ENCODE measurements at regions not wholly inside any gene's neighbourhood (a gene's known extent, or its start where the extent isn't known, plus 50 kb on each side); places are given as distances from the start of the nearest gene placed in this dataset.
"Not testable (repeated sequence)": the region's sequence is repeated elsewhere in the genome, so short reads cannot be mapped to it uniquely, and the experiment has no call there.

DNA sequence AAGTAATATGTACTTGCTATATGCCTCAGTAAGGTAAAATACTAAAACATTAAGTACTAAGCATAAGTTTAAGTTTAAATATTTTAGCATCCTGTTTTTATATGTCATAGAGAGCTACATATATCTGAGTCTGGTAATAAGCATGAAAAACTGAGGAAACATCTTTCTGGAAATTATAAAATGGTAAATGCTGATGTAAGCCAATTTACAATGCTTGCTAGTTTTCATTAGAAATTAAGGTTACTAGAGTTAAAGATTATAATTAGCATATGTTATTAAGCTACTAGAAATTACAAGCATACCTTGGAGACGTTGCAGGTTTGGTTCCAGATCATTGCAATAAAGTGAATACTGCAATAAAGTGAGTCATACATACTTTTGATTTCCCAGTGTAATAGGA lies 477.0 kb upstream of the LRRC7 start:
- Mint-ChIP-seq H3K27me3 (no peaks in the 10 kb centered on the region), H3K4me3 (no peak overlapping the region), H3K9me3 (peaks cover 0 to 35% (median 24%) of the 10 kb centered on the region in 8 donors), H3K36me3 (no peaks in the 10 kb centered on the region), H3K4me1 (no peaks in the 10 kb centered on the region), H3K27ac (no peak overlapping the region)
- Histone ChIP-seq H3K4me3 (ENCODE audit: low read length in 2 of 2) (no peak overlapping the region), H3K27me3 (ENCODE audit: insufficient read depth, low read length) (no peaks in the 10 kb centered on the region), H3K9me3 (ENCODE audit: control insufficient read depth in 1 of 2, low read length in 2 of 2) (peaks cover 0 to 4% of the 10 kb centered on the region in 2 donors), H3K27ac (ENCODE audit: low read depth, low read length) (no peak overlapping the region), H3K36me3 (ENCODE audit: insufficient read depth, low read length) (no peaks in the 10 kb centered on the region), H3K4me1 (ENCODE audit: insufficient read depth, low read length) (no peaks in the 10 kb centered on the region)
- DNase-seq, result no peak
- POLR2A ChIA-PET (ENCODE audit: partially characterized antibody), result no interaction called here
- intact Hi-C loops (cut with micrococcal nuclease), result no loop called here
- CTCF ChIA-PET (ENCODE audit: partially characterized antibody), result interaction anchor here (0.7 kb wide), 1 partner anchor 1557 kb away, joined by 3 read pairs; no protein-coding TSS in a partner anchor

DNA sequence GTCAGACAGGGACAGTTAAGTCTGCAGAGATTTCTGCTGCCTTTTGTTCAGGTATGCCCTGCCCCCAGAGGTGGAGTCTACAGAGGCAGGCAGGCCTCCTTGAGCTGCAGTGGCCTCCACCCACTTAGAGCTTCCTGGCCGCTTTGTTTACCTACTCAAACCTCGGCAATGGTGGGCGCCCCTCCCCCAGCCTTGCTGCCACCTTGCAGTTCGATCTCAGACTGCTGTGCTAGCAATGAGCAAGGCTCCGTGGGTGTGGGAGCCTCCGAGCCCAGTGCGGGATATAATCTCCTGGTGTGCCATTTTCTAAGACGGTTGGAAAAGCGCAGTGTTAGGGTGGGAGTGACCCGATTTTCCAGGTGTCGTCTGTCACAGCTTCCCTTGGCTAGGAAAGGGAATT lies 465.7 kb upstream of the LRRC7 start:
- H3K27me3 ChIP-seq (ENCODE audit: insufficient read depth, low read length); H3K36me3 ChIP-seq (ENCODE audit: insufficient read depth, low read length); intact Hi-C loops (cut with micrococcal nuclease); H3K9me3 ChIP-seq (ENCODE audit: control insufficient read depth in 1 of 2, low read length in 2 of 2); DNase-seq; H3K4me1 ChIP-seq (ENCODE audit: insufficient read depth, low read length); H3K27me3 Mint-ChIP-seq; H3K27ac Mint-ChIP-seq; H3K4me1 Mint-ChIP-seq; CTCF ChIA-PET (ENCODE audit: partially characterized antibody); H3K4me3 ChIP-seq (ENCODE audit: low read length in 2 of 2); H3K27ac ChIP-seq (ENCODE audit: low read depth, low read length); H3K36me3 Mint-ChIP-seq; POLR2A ChIA-PET (ENCODE audit: partially characterized antibody); H3K4me3 Mint-ChIP-seq: not testable (repeated sequence)
- peaks cover 0 to 29% (median 12%) of the 10 kb centered on the region in 8 donors for H3K9me3 Mint-ChIP-seq

GRCh38 chr1:69103213-69103612 lies 464.5 kb upstream of the LRRC7 start:
- POLR2A ChIA-PET (ENCODE audit: partially characterized antibody), result no interaction called here
- no peaks in the 10 kb centered on the region for H3K36me3 Mint-ChIP-seq

DNA sequence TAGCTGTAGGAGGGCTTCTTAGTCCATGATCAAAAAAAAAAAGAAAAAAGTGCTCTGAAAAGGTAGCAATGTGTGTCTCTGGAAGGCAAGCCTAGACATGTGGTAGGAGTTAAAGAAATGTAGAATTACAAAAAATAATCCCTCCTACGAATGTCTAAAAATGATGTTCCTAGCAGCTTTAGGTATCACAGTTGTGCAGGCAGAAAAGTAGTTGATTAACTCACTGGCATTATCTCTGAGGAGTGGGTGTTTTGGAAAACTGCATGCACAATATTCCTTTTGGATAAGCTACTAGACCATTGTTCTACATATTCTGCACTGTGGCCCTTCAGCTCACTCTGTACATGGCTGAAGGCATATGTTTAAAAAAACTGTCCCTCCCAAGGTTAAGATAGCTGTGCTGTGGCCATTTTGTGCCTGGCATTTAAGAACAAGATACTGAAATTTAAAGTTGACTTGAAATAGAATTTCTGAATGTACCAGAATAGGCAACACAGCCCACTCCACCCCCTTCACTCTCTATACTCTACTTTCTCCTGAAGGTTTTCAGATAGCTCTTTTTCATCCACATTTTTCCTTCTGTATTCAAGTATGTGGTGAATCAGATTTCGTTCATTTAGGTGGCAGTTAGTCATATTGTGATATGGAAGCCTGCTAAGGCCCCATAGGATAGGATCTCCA lies 463.9 kb upstream of the LRRC7 start:
- Histone ChIP-seq H3K9me3 (ENCODE audit: control insufficient read depth in 1 of 2, low read length in 2 of 2) (no peaks in the 10 kb centered on the region), H3K4me1 (ENCODE audit: insufficient read depth, low read length) (no peaks in the 10 kb centered on the region), H3K27ac (ENCODE audit: low read depth, low read length) (no peak overlapping the region), H3K27me3 (ENCODE audit: insufficient read depth, low read length) (no peaks in the 10 kb centered on the region), H3K4me3 (ENCODE audit: low read length in 2 of 2) (no peak overlapping the region), H3K36me3 (ENCODE audit: insufficient read depth, low read length) (no peaks in the 10 kb centered on the region)
- CTCF ChIA-PET (ENCODE audit: partially characterized antibody), result no interaction called here
- Mint-ChIP-seq H3K4me1 (no peaks in the 10 kb centered on the region), H3K9me3 (peaks cover 0 to 39% (median 16%) of the 10 kb centered on the region in 8 donors), H3K36me3 (no peaks in the 10 kb centered on the region), H3K27ac (no peak overlapping the region), H3K4me3 (no peak overlapping the region), H3K27me3 (no peaks in the 10 kb centered on the region)
- no peak for DNase-seq
- POLR2A ChIA-PET (ENCODE audit: partially characterized antibody), result no interaction called here
- intact Hi-C loops (cut with micrococcal nuclease), result no loop called here

More at GRCh38 chr1:69103213-69103612, 464.5 kb upstream of the LRRC7 start:
- H3K27ac Mint-ChIP-seq, result no peak overlapping the region
- intact Hi-C loops (cut with micrococcal nuclease), result no loop called here
- CTCF ChIA-PET (ENCODE audit: partially characterized antibody), result no interaction called here
- no peaks in the 10 kb centered on the region for H3K27me3 ChIP-seq (ENCODE audit: insufficient read depth, low read length)
- H3K27ac ChIP-seq (ENCODE audit: low read depth, low read length), result no peak overlapping the region
- H3K4me1 Mint-ChIP-seq, result no peaks in the 10 kb centered on the region
- H3K9me3 Mint-ChIP-seq, result peaks cover 0 to 40% (median 17%) of the 10 kb centered on the region in 8 donors
- H3K27me3 Mint-ChIP-seq, result no peaks in the 10 kb centered on the region
- H3K9me3 ChIP-seq (ENCODE audit: control insufficient read depth in 1 of 2, low read length in 2 of 2), result no peaks in the 10 kb centered on the region
- DNase-seq, result no peak
- no peak overlapping the region for H3K4me3 ChIP-seq (ENCODE audit: low read length in 2 of 2)
- H3K4me1 ChIP-seq (ENCODE audit: insufficient read depth, low read length), result no peaks in the 10 kb centered on the region
- H3K4me3 Mint-ChIP-seq, result no peak overlapping the region
- no peaks in the 10 kb centered on the region for H3K36me3 ChIP-seq (ENCODE audit: insufficient read depth, low read length)

GRCh38 chr1:69104894-69105293 lies 462.8 kb upstream of the LRRC7 start:
- intact Hi-C loops (cut with micrococcal nuclease), result no loop called here
- DNase-seq, result no peak
- H3K27ac ChIP-seq (ENCODE audit: low read depth, low read length), result no peak overlapping the region
- no peaks in the 10 kb centered on the region for H3K4me1 ChIP-seq (ENCODE audit: insufficient read depth, low read length)
- POLR2A ChIA-PET (ENCODE audit: partially characterized antibody), result no interaction called here
- H3K36me3 Mint-ChIP-seq, result no peaks in the 10 kb centered on the region
- CTCF ChIA-PET (ENCODE audit: partially characterized antibody), result no interaction called here
- H3K27me3 ChIP-seq (ENCODE audit: insufficient read depth, low read length), result no peaks in the 10 kb centered on the region
- no peaks in the 10 kb centered on the region for H3K9me3 ChIP-seq (ENCODE audit: control insufficient read depth in 1 of 2, low read length in 2 of 2)
- no peak overlapping the region for H3K27ac Mint-ChIP-seq
- H3K4me3 Mint-ChIP-seq, result no peak overlapping the region
- H3K4me3 ChIP-seq (ENCODE audit: low read length in 2 of 2), result no peak overlapping the region
- H3K27me3 Mint-ChIP-seq, result no peaks in the 10 kb centered on the region
- no peaks in the 10 kb centered on the region for H3K36me3 ChIP-seq (ENCODE audit: insufficient read depth, low read length)
- H3K9me3 Mint-ChIP-seq, result peaks cover 0 to 35% (median 19%) of the 10 kb centered on the region in 8 donors
- H3K4me1 Mint-ChIP-seq, result no peaks in the 10 kb centered on the region

DNA sequence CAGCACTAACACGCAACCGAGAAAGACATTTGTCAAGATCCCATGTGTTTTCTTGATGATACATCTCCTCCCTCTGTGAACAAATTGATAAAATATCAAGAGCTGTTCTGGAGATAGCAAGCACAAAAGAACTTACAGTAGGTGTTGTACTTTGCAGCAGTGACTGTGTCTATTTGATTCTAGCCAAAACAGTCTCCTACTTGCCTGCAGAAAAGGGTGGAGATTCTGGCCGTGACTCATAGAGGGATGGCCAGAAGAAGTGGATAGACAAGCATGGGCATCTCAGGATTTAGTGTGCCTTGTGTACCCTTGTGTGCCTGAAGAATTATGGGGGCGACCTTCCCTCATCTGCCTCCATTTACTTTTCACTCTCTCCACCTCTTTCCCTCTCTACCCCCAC lies 458.4 kb upstream of the LRRC7 start:
- Mint-ChIP-seq H3K9me3 (peaks cover 0 to 20% (median 13%) of the 10 kb centered on the region in 8 donors), H3K27ac (no peak overlapping the region), H3K36me3 (no peaks in the 10 kb centered on the region), H3K4me1 (no peaks in the 10 kb centered on the region), H3K27me3 (no peaks in the 10 kb centered on the region), H3K4me3 (no peak overlapping the region)
- intact Hi-C loops (cut with micrococcal nuclease), result no loop called here
- Histone ChIP-seq H3K9me3 (ENCODE audit: control insufficient read depth in 1 of 2, low read length in 2 of 2) (no peaks in the 10 kb centered on the region), H3K4me1 (ENCODE audit: insufficient read depth, low read length) (no peaks in the 10 kb centered on the region), H3K27me3 (ENCODE audit: insufficient read depth, low read length) (no peaks in the 10 kb centered on the region), H3K36me3 (ENCODE audit: insufficient read depth, low read length) (no peaks in the 10 kb centered on the region), H3K4me3 (ENCODE audit: low read length in 2 of 2) (no peak overlapping the region), H3K27ac (ENCODE audit: low read depth, low read length) (no peak overlapping the region)
- POLR2A ChIA-PET (ENCODE audit: partially characterized antibody), result no interaction called here
- CTCF ChIA-PET (ENCODE audit: partially characterized antibody), result no interaction called here
- DNase-seq, result no peak

DNA sequence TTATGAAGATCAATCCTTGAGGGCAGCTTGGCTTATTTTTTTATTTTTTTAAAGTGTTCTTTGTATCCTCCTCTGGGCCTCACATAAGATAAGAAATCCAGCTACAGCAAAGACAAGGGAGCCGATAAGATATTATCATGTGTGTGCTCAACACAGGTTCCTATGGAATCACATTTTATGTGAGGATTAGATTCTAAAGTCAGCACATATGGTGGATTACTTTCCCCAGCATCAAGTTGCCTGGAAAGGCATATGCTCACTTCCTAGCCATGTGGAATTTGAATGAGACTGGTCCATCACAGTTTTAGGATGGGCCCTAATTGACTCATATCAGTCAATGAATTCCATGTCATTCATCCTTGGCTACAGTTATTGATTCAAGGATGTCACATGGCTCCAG lies 456.9 kb upstream of the LRRC7 start:
- Histone ChIP-seq H3K27me3 (ENCODE audit: insufficient read depth, low read length) (no peaks in the 10 kb centered on the region), H3K36me3 (ENCODE audit: insufficient read depth, low read length) (no peaks in the 10 kb centered on the region), H3K27ac (ENCODE audit: low read depth, low read length) (no peak overlapping the region), H3K4me3 (ENCODE audit: low read length in 2 of 2) (no peak overlapping the region), H3K9me3 (ENCODE audit: control insufficient read depth in 1 of 2, low read length in 2 of 2) (no peaks in the 10 kb centered on the region), H3K4me1 (ENCODE audit: insufficient read depth, low read length) (no peaks in the 10 kb centered on the region)
- DNase-seq, result no peak
- Mint-ChIP-seq H3K4me1 (no peaks in the 10 kb centered on the region), H3K36me3 (no peaks in the 10 kb centered on the region), H3K9me3 (peaks cover 0 to 20% (median 14%) of the 10 kb centered on the region in 8 donors), H3K27me3 (no peaks in the 10 kb centered on the region), H3K27ac (no peak overlapping the region), H3K4me3 (no peak overlapping the region)
- intact Hi-C loops (cut with micrococcal nuclease), result no loop called here
- ChIA-PET CTCF (ENCODE audit: partially characterized antibody) (no interaction called here), POLR2A (ENCODE audit: partially characterized antibody) (no interaction called here)

Data from CD4-positive, alpha-beta memory T cell (primary cell).